T47D (cell line): ENCODE measurements at regions not wholly inside any gene's neighbourhood (a gene's known extent, or its start where the extent isn't known, plus 50 kb on each side); places are given as distances from the start of the nearest gene placed in this dataset.
"Not testable (repeated sequence)": the region's sequence is repeated elsewhere in the genome, so short reads cannot be mapped to it uniquely, and the experiment has no call there.

Experiments used
- DNase-seq, 2 experiments: peaks; one replicate each; pipeline versions ENCODE4 v3.0.0 to v3.0.0-alpha.2; 2011 to 2012; ENCODE audit warnings: low read depth in 1 of 2, low spot score in 1 of 2
- JUND ChIP-seq: IDR thresholded peaks from 2 replicates; pipeline ENCODE4 v1.6.1; 2012; ENCODE audit warnings: low read depth
- in situ Hi-C: cut with HindIII; loops from 2 replicates; pipeline ENCODE4 v1.10.0; 2016; ENCODE audit warnings: low sequenced_read_pairs, low pct_unique_long_range_greater_than_20kb

GRCh38 chr3:177333533-177334520 lies 136.5 kb upstream of the TBL1XR1 start:
- in situ Hi-C loops: no loop called here
- no peak for TF ChIP-seq JUND
- DNase-seq: no peak

GRCh38 chr3:177334803-177335202 lies 137.5 kb upstream of the TBL1XR1 start:
- DNase-seq: no peak
- TF ChIP-seq JUND: no peak
- in situ Hi-C loops: no loop called here

- no peak for TF ChIP-seq JUND
- in situ Hi-C loops: no loop called here
- DNase-seq: no peak
Measured at GRCh38 chr3:177335728-177336127, 138.4 kb upstream of the TBL1XR1 start.

GRCh38 chr3:177336873-177337450 lies 139.7 kb upstream of the TBL1XR1 start:
- in situ Hi-C loops: no loop called here

GRCh38 chr3:177337541-177338331 lies 140.5 kb upstream of the TBL1XR1 start:
- no peak for DNase-seq
- TF ChIP-seq JUND: no peak
- in situ Hi-C loops: no loop called here

More at GRCh38 chr3:177336873-177337450, 139.7 kb upstream of the TBL1XR1 start:
- no peak for DNase-seq
- no peak for TF ChIP-seq JUND

GRCh38 chr3:177338697-177339219 lies 141.5 kb upstream of the TBL1XR1 start:
- no peak for TF ChIP-seq JUND
- in situ Hi-C loops: no loop called here
- no peak for DNase-seq

GRCh38 chr3:177339220-177339703 lies 142.0 kb upstream of the TBL1XR1 start:
- DNase-seq, in situ Hi-C loops: not testable (repeated sequence)

- TF ChIP-seq JUND: no peak
- in situ Hi-C loops: no loop called here
- no peak for DNase-seq
Measured at GRCh38 chr3:177340243-177340830, 143.1 kb upstream of the TBL1XR1 start.

- no peak for DNase-seq
- TF ChIP-seq JUND: no peak
- in situ Hi-C loops: no loop called here
Measured at GRCh38 chr3:177341736-177342419, 144.6 kb upstream of the TBL1XR1 start.

GRCh38 chr3:177343122-177343625 lies 145.9 kb upstream of the TBL1XR1 start:
- no peak for TF ChIP-seq JUND
- no peak for DNase-seq
- in situ Hi-C loops: no loop called here

- TF ChIP-seq JUND: peak; percentile 95
- peak; percentile 86 to 94 for DNase-seq
- in situ Hi-C loops: no loop called here
Measured at GRCh38 chr3:177345049-177345972, 148.0 kb upstream of the TBL1XR1 start.
